MM.1S (cell line): ENCODE measurements at regions not wholly inside any gene's neighbourhood (a gene's known extent, or its start where the extent isn't known, plus 50 kb on each side); places are given as distances from the start of the nearest gene placed in this dataset.

Source experiments
- EZH2 ChIP-seq: fragments of 300-600 bp; sonication (generic); optimal IDR thresholded peaks from 2 replicates; pipeline ENCODE3; 2017; ENCODE audit warnings: low read depth, mild to moderate bottlenecking, antibody characterized with exemption, low read length, mixed read lengths
- TF ChIP-seq, protein P1 (sequence below): fragments of 300-600 bp; sonication (generic); IDR thresholded peaks from 2 replicates; pipeline ENCODE4 v1.5.1; 2016; ENCODE audit warnings: antibody characterized with exemption, low read length, mixed read lengths

DNA sequence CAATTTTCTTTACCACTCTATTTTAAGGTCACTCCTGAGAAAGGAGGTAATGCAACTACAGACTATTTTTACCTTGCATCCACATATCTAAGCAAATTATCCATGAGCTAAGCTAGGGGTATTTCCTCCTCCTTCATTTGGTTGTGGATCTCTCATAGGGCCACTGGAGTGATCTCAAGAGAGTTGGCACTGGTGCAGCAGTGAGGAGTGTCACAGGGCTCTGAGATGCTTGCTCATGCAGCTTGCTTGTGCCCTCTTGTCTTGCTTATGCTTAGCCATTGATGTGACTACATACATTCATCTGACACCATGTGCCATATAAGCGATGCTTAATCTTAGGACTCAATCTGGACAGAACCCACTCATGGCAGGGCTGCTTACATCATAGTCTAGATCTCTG, 950.3 kb downstream of the TSN start:
- TF ChIP-seq, protein P1, sequence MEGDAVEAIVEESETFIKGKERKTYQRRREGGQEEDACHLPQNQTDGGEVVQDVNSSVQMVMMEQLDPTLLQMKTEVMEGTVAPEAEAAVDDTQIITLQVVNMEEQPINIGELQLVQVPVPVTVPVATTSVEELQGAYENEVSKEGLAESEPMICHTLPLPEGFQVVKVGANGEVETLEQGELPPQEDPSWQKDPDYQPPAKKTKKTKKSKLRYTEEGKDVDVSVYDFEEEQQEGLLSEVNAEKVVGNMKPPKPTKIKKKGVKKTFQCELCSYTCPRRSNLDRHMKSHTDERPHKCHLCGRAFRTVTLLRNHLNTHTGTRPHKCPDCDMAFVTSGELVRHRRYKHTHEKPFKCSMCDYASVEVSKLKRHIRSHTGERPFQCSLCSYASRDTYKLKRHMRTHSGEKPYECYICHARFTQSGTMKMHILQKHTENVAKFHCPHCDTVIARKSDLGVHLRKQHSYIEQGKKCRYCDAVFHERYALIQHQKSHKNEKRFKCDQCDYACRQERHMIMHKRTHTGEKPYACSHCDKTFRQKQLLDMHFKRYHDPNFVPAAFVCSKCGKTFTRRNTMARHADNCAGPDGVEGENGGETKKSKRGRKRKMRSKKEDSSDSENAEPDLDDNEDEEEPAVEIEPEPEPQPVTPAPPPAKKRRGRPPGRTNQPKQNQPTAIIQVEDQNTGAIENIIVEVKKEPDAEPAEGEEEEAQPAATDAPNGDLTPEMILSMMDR: no peak
- no peak for TF ChIP-seq EZH2
